NB4 (cell line): ENCODE measurements at regions not wholly inside any gene's neighbourhood (a gene's known extent, or its start where the extent isn't known, plus 50 kb on each side); places are given as distances from the start of the nearest gene placed in this dataset.
"Not testable (repeated sequence)": the region's sequence is repeated elsewhere in the genome, so short reads cannot be mapped to it uniquely, and the experiment has no call there.

ENCODE experiments used
- CTCF ChIP-seq: IDR thresholded peaks from one replicate; pipeline ENCODE4 v1.5.1; 2012; ENCODE audit warnings: low read depth, low read length
- MAX ChIP-seq: IDR thresholded peaks from 2 replicates; pipeline ENCODE4 v1.6.1; 2011; ENCODE audit warnings: low read depth, low read length
- POLR2A ChIP-seq: IDR thresholded peaks from 2 replicates; pipeline ENCODE4 v1.6.1; 2011; ENCODE audit warnings: mild to moderate bottlenecking; ENCODE audit not compliant: insufficient read length; ENCODE audit errors: extremely low read depth

GRCh38 chr10:47647523-47648101, 115.8 kb downstream of the SYT15B start:
- TF ChIP-seq CTCF, POLR2A, MAX: not testable (repeated sequence)
